PC-9 (cell line): ENCODE measurements at regions not wholly inside any gene's neighbourhood (a gene's known extent, or its start where the extent isn't known, plus 50 kb on each side); places are given as distances from the start of the nearest gene placed in this dataset.

Experiments
- BruUV-seq: library from RNA; stranded (reverse); fragments of 400-500 nt; replicated peaks from 2 replicates; lab custom pipeline; 2021; lab: Mats Ljungman, UMichigan
- CTCF ChIA-PET: fragments of 300-600 bp; sonication (Branson Sonifier 250); formaldehyde crosslinking; loops from one replicate; lab custom pipeline; 2022; ENCODE audit warnings: antibody characterized with exemption; lab: Charles Lee
- POLR2A ChIA-PET: fragments of 300-600 bp; sonication (Branson Sonifier 250); formaldehyde crosslinking; loops from one replicate; lab custom pipeline; 2022; ENCODE audit warnings: antibody characterized with exemption; ENCODE audit not compliant: unreplicated experiment; lab: Charles Lee
- DNase-seq, 2 experiments: peaks; one replicate each; pipeline versions ENCODE4 v3.0.0 to v3.0.0-alpha.2; 2015 to 2022; ENCODE audit warnings: mixed read lengths in 1 of 2
- H2AFZ ChIP-seq: fragments of 200-600 bp; sonication (generic); 2 replicates; pipeline ENCODE4 v1.8.1; 2017; ENCODE audit warnings: antibody characterized with exemption
- H3F3A ChIP-seq: fragments of 200-600 bp; sonication (generic); 2 replicates; pipeline ENCODE4 v1.8.1; 2017; ENCODE audit warnings: antibody characterized with exemption, mild to moderate bottlenecking, low read depth; ENCODE audit not compliant: insufficient read depth
- H3K27ac ChIP-seq: fragments of 200-600 bp; sonication (generic); 2 replicates; pipeline ENCODE4 v1.6.1; 2016; ENCODE audit warnings: mixed run types
- H3K27me3 ChIP-seq: fragments of 200-600 bp; sonication (generic); 2 replicates; pipeline ENCODE4 v1.6.1; 2016; ENCODE audit warnings: low read depth, mixed run types; ENCODE audit not compliant: insufficient read depth
- H3K36me3 ChIP-seq: fragments of 200-600 bp; sonication (generic); 2 replicates; pipeline ENCODE4 v1.6.1; 2016; ENCODE audit warnings: low read depth, mixed run types
- H3K4me1 ChIP-seq: fragments of 200-600 bp; sonication (generic); replicated peaks from 2 replicates; pipeline ENCODE4 v1.6.1; 2016; ENCODE audit warnings: mixed run types; ENCODE audit not compliant: insufficient read depth
- H3K4me2 ChIP-seq: fragments of 200-600 bp; sonication (generic); 2 replicates; pipeline ENCODE4 v1.6.1; 2017; ENCODE audit warnings: mixed run types
- H3K4me3 ChIP-seq: fragments of 200-600 bp; sonication (generic); 2 replicates; pipeline ENCODE4 v1.6.1; 2016; ENCODE audit warnings: mixed run types
- H3K79me2 ChIP-seq: fragments of 200-600 bp; sonication (generic); 2 replicates; pipeline ENCODE4 v1.6.1; 2017; ENCODE audit warnings: low read depth, mixed run types
- H3K9me2 ChIP-seq: fragments of 200-600 bp; sonication (generic); 2 replicates; pipeline ENCODE4 v1.8.1; 2017; ENCODE audit warnings: mild to moderate bottlenecking; ENCODE audit not compliant: insufficient read depth
- H3K9me3 ChIP-seq: fragments of 200-600 bp; sonication (generic); 2 replicates; pipeline ENCODE4 v1.8.1; 2016; ENCODE audit warnings: low read depth; ENCODE audit not compliant: insufficient read depth
- H4K20me1 ChIP-seq: fragments of 200-600 bp; sonication (generic); 2 replicates; pipeline ENCODE4 v1.8.1; 2017; ENCODE audit not compliant: insufficient read depth
- CTCF ChIP-seq: fragments of 200-600 bp; sonication (generic); conservative IDR thresholded peaks from 2 replicates; pipeline ENCODE4 v1.6.1; 2017; ENCODE audit warnings: mixed run types, antibody characterized with exemption, mild to moderate bottlenecking, moderate library complexity
- EZH2 ChIP-seq: fragments of 200-600 bp; sonication (generic); IDR thresholded peaks from 2 replicates; pipeline ENCODE4 v1.8.0; 2017; ENCODE audit warnings: antibody characterized with exemption, low read depth
- intact Hi-C: fragments of 100-400 bp; cut with micrococcal nuclease; formaldehyde crosslinking; loops from one replicate; pipeline ENCODE4 v1.10.0; 2022; ENCODE audit not compliant: unreplicated experiment

- Histone ChIP-seq H3K36me3 (no peaks in the 10 kb centered on the region), H3K4me3 (no peak overlapping the region), H3K4me1 (no peaks in the 10 kb centered on the region; the same call in 1 of the 2 replicates), H3K9me3 (no peaks in the 10 kb centered on the region), H3K79me2 (no peaks in the 10 kb centered on the region), H4K20me1 (no peaks in the 10 kb centered on the region), H3F3A (no peaks in the 10 kb centered on the region), H3K27ac (no peak overlapping the region), H3K9me2 (no peaks in the 10 kb centered on the region), H2AFZ (no peak overlapping the region), H3K27me3 (no peaks in the 10 kb centered on the region), H3K4me2 (no peak overlapping the region)
- peak in 1 of 2 experiments; percentile 42 for DNase-seq
- ChIA-PET CTCF (interaction anchor here (0.6 kb wide), 2 partner anchors 54 to 666 kb away, joined by 3 to 4 read pairs; no protein-coding TSS in a partner anchor), POLR2A (no interaction called here)
- intact Hi-C loops = loop anchor here (1.0 to 5.0 kb wide), 2 partner anchors 590 to 666 kb away; no protein-coding TSS in a partner anchor
- no TSS peak for BruUV-seq
- TF ChIP-seq EZH2 (no peak), CTCF (peak; percentile 70)
Measured at GRCh38 chr10:62492012-62492869, 118.1 kb downstream of the ZNF365 start.

DNA sequence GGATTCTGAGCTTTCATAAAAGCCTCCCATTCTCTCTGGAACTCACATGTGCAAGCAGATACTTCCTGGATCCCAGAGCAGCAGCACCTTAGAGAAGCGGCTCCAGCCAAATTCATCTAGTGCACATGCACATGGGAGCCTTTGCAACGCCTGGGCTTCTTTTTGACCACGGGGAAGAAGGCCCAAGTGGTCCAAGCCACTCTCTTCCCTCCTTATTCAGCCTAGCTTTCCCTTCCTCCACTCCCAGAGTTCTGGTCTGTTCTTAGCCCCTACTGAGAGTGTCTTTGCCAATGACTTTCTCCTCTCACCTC, 118.7 kb downstream of the ZNF365 start:
- POLR2A ChIA-PET = no interaction called here
- Histone ChIP-seq H3K36me3 (no peaks in the 10 kb centered on the region), H3F3A (no peaks in the 10 kb centered on the region), H3K4me3 (no peak overlapping the region), H3K4me1 (no peaks in the 10 kb centered on the region; the same call in 1 of the 2 replicates), H3K27me3 (peaks cover 3% of the 10 kb centered on the region; the same call in 1 of the 2 replicates), H3K79me2 (no peaks in the 10 kb centered on the region), H3K27ac (no peak overlapping the region), H2AFZ (no peak overlapping the region), H3K4me2 (no peak overlapping the region), H3K9me2 (no peaks in the 10 kb centered on the region), H3K9me3 (no peaks in the 10 kb centered on the region), H4K20me1 (no peaks in the 10 kb centered on the region)
- BruUV-seq = no TSS peak
- CTCF ChIA-PET = no interaction called here
- TF ChIP-seq EZH2 (no peak), CTCF (no peak)
- intact Hi-C loops = loop anchor here (1.0 to 5.0 kb wide), 2 partner anchors 589 to 665 kb away; no protein-coding TSS in a partner anchor
- no peak for DNase-seq

- Histone ChIP-seq H3K79me2 (no peaks in the 10 kb centered on the region), H3K27ac (no peak overlapping the region), H3K9me3 (no peaks in the 10 kb centered on the region), H3K4me3 (no peak overlapping the region), H3K4me2 (no peak overlapping the region), H3K4me1 (no peaks in the 10 kb centered on the region; the same call in 1 of the 2 replicates), H3F3A (no peaks in the 10 kb centered on the region), H2AFZ (no peak overlapping the region), H4K20me1 (no peaks in the 10 kb centered on the region), H3K36me3 (no peaks in the 10 kb centered on the region), H3K9me2 (no peaks in the 10 kb centered on the region), H3K27me3 (peaks cover 3% of the 10 kb centered on the region; the same call in 1 of the 2 replicates)
- intact Hi-C loops = no loop called here
- TF ChIP-seq CTCF (no peak), EZH2 (no peak)
- no TSS peak for BruUV-seq
- no peak for DNase-seq
- ChIA-PET POLR2A (no interaction called here), CTCF (no interaction called here)
Measured at GRCh38 chr10:62496925-62497324, 122.8 kb downstream of the ZNF365 start.
